ENCODE measurements at regions not wholly inside any gene's neighbourhood (a gene's known extent, or its start where the extent isn't known, plus 50 kb on each side); places are given as distances from the start of the nearest gene placed in this dataset.

DNA sequence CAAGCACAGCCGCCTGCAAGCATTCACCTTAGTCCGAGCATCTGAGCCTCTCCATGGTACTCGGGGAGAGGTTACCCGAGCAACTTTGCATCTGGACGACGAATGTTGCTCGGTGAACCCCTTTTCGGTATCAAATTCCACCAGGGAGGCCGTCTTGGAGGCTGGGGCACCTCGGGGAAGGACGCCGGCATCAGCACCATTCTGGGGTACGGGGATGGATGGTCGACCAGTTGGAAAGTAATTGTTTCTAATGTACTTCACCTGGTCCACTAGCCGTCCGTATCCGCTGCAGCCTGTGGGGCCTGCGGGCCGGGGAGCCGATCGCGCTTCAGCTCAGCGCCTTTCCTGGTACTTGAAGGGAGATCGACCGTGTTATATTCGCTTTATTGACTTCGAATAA is 161.7 kb upstream of the RTL1 start:
- no peaks in the 10 kb centered on the region for H3K9me3 Mint-ChIP-seq (ENCODE audit: low read depth)
- no peak overlapping the region for H3K27ac Mint-ChIP-seq
- no peaks in the 10 kb centered on the region for H3K27me3 Mint-ChIP-seq
- peaks cover 15% of the 10 kb centered on the region for H3K36me3 Mint-ChIP-seq (ENCODE audit: insufficient read depth)
- H3K4me1 Mint-ChIP-seq (ENCODE audit: low read depth), result no peaks in the 10 kb centered on the region
- H3K4me3 Mint-ChIP-seq (ENCODE audit: low read depth), result no peak overlapping the region
- DNase-seq (ENCODE audit: low spot score, unreplicated experiment), result no peak
- TF ChIP-seq CTCF (IDR thresholded peaks at IDR 0.05; ENCODE audit: unreplicated experiment), result no peak

DNA sequence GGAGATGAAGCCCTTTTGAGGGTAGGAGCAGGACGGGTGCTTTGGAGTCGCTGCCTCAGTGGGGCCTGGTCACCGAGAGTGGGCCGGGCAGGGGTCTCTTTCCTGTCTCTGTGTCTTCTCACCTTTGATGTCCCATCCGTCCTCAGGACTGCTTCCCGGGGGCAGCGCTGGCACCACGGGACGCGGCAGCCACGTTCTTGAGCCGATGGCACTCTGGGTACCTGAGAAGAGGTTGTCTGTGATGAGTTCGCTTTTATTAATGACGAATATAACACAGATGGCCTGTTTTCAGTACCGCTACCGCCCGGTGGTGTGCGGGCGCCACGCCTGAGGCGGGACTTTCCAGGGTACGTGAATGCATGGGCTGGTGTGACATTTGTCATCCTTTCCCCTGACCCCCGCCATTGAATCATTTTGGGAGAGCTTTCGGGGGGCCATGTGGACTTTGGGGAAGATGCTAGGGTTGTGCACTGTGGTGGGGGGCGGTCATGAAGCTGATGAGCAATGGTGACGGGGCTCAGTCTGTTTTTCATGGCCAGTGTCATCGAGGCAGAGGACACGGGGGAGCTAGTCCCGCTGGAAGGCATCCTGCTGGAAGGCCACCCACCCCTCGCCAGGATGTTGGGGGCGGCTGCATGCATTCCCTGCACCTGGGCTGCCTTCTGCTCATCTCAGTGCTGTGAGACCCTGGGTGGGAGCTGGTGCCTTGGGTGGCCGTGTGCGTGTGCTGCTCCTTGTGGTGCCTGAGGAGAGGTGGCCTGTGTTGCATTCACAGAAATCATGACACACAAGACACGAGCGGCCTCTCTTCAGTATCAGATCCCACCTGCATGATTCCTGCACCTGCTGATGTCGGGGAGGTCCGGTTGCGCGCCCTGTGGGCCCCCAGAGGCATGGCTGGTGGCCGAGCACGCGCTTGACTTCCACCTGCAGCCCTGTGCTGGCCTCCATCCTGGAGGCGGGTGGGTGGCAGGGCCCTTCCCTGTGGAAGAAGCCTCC is 162.5 kb upstream of the RTL1 start:
- H3K36me3 Mint-ChIP-seq (ENCODE audit: insufficient read depth), result peaks cover 7% of the 10 kb centered on the region

GRCh38 chr14:101066826-101067510 is 163.4 kb upstream of the RTL1 start:
- Mint-ChIP-seq H3K27ac (no peak overlapping the region), H3K4me3 (ENCODE audit: low read depth) (no peak overlapping the region), H3K4me1 (ENCODE audit: low read depth) (peaks cover 4% of the 10 kb centered on the region), H3K27me3 (no peaks in the 10 kb centered on the region), H3K36me3 (ENCODE audit: insufficient read depth) (peaks cover 4% of the 10 kb centered on the region), H3K9me3 (ENCODE audit: low read depth) (no peaks in the 10 kb centered on the region)
- no peak for DNase-seq (ENCODE audit: low spot score, unreplicated experiment)
- TF ChIP-seq CTCF (IDR thresholded peaks at IDR 0.05; ENCODE audit: unreplicated experiment), result no peak

More for the DNA sequence above, 162.5 kb upstream of the RTL1 start:
- no peak overlapping the region for H3K4me3 Mint-ChIP-seq (ENCODE audit: low read depth)
- no peak overlapping the region for H3K27ac Mint-ChIP-seq
- no peak for TF ChIP-seq CTCF (IDR thresholded peaks at IDR 0.05; ENCODE audit: unreplicated experiment)
- H3K9me3 Mint-ChIP-seq (ENCODE audit: low read depth), result no peaks in the 10 kb centered on the region
- no peaks in the 10 kb centered on the region for H3K4me1 Mint-ChIP-seq (ENCODE audit: low read depth)
- no peaks in the 10 kb centered on the region for H3K27me3 Mint-ChIP-seq
- no peak for DNase-seq (ENCODE audit: low spot score, unreplicated experiment)

DNA sequence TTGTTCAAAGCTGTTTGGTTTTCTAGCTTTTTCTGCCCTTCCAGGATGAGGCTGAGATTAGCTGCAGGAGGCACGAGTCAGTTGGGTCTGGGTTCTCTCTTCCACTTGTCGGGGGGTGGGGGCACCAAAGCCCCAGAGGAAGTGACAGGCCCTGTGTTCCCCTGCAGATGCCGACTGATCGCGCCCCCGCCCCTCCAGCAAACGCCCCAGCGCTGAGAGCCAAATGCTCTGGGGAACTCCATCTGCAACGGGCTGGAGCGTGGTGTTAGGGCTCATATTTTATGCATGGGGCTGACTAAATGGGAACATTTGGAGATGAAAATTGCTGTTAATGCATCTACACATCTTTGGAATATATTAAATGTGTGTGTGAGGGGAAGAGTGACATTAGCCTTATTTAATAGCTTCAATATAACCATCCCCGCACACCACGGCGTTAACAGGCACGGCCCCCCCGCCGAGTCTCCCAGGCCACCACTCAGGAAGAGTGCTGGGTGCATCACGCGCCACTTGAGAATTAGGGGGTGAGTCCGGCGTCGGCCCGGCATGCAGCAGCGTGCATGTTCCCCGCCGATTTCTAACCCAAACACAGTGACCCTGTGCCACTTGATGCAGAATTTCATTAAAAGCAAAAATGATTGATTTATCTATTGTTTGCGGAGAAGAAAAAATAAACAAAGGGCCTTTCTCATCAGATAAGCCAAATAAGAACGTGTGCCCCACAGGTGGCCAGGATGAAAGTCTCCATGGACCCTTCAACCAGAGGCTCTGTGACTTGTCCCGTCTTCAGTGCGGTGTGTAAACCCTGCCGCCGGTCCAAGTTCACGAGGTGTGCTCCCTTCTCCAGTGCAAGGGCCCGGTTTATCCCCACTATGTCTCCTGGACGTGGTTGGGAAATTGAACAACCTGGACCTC is 165.0 kb upstream of the RTL1 start:
- Mint-ChIP-seq H3K27me3 (no peaks in the 10 kb centered on the region), H3K4me1 (ENCODE audit: low read depth) (peaks cover 6% of the 10 kb centered on the region), H3K36me3 (ENCODE audit: insufficient read depth) (no peaks in the 10 kb centered on the region), H3K27ac (no peak overlapping the region), H3K4me3 (ENCODE audit: low read depth) (no peak overlapping the region), H3K9me3 (ENCODE audit: low read depth) (no peaks in the 10 kb centered on the region)
- TF ChIP-seq CTCF (IDR thresholded peaks at IDR 0.05; ENCODE audit: unreplicated experiment), result no peak
- DNase-seq (ENCODE audit: low spot score, unreplicated experiment), result peak; percentile 6

GRCh38 chr14:101069228-101069549 is 165.7 kb upstream of the RTL1 start:
- no peak for DNase-seq (ENCODE audit: low spot score, unreplicated experiment)
- no peak overlapping the region for H3K4me3 Mint-ChIP-seq (ENCODE audit: low read depth)

More at GRCh38 chr14:101069228-101069549, 165.7 kb upstream of the RTL1 start:
- peaks cover under 1% of the 10 kb centered on the region for H3K27me3 Mint-ChIP-seq
- H3K4me1 Mint-ChIP-seq (ENCODE audit: low read depth), result peaks cover 6% of the 10 kb centered on the region
- no peaks in the 10 kb centered on the region for H3K9me3 Mint-ChIP-seq (ENCODE audit: low read depth)
- no peak for TF ChIP-seq CTCF (IDR thresholded peaks at IDR 0.05; ENCODE audit: unreplicated experiment)
- no peaks in the 10 kb centered on the region for H3K36me3 Mint-ChIP-seq (ENCODE audit: insufficient read depth)
- no peak overlapping the region for H3K27ac Mint-ChIP-seq

Measured in progenitor cell of endocrine pancreas (in vitro differentiated cells).